Muscle layer of duodenum (tissue), 2 donors: ENCODE measurements at regions not wholly inside any gene's neighbourhood (a gene's known extent, or its start where the extent isn't known, plus 50 kb on each side); places are given as distances from the start of the nearest gene placed in this dataset.

Experiments
- H3K27ac ChIP-seq: one replicate; pipeline ENCODE4 v1.7.0; 2013; ENCODE audit warnings: mild to moderate bottlenecking, low read length
- H3K27me3 ChIP-seq: one replicate; pipeline ENCODE4 v1.7.0; 2013; ENCODE audit warnings: low read depth, mild to moderate bottlenecking, control low read depth, low read length
- H3K36me3 ChIP-seq, 2 donors: one replicate each; pipeline ENCODE4 v1.7.0; 2013; ENCODE audit warnings: low read length in 2 of 2, control low read depth in 1 of 2, mild to moderate bottlenecking in 1 of 2; ENCODE audit not compliant: insufficient read depth in 2 of 2, control insufficient read depth in 1 of 2
- H3K4me1 ChIP-seq, 2 donors: one replicate each; pipeline ENCODE4 v1.7.0; 2013; ENCODE audit warnings: low read length in 2 of 2, mild to moderate bottlenecking in 2 of 2, control low read depth in 1 of 2, moderate library complexity in 1 of 2; ENCODE audit not compliant: insufficient read depth in 2 of 2, control insufficient read depth in 1 of 2
- H3K4me3 ChIP-seq, 2 donors: one replicate each; pipeline ENCODE4 v1.7.0; 2013; ENCODE audit warnings: low read length in 2 of 2, low read depth in 1 of 2, mild to moderate bottlenecking in 1 of 2
- H3K9me3 ChIP-seq, 2 donors: one replicate each; pipeline ENCODE4 v1.7.0; 2013; ENCODE audit warnings: low read length in 2 of 2, control low read depth in 1 of 2, mild to moderate bottlenecking in 1 of 2; ENCODE audit not compliant: control insufficient read depth in 1 of 2
- donor health status: healthy.

DNA sequence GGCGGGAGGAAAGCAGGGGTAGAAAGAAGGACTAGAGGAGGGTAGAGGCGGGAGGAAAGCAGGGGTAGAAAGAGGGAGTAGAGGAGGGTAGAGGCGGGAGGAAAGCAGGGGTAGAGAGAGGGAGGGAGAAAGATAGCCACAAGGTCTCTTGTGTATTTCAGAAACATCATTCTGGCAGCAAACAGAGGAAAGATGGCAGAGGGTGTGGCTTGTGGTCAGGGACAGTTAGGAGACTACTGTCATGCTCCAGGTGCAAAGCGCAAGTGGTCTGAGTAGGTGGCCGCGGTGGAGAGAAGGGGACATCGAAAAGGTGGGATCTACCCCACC lies 82.4 kb upstream of the TAF1B start:
- no peak overlapping the region for H3K27ac ChIP-seq

DNA sequence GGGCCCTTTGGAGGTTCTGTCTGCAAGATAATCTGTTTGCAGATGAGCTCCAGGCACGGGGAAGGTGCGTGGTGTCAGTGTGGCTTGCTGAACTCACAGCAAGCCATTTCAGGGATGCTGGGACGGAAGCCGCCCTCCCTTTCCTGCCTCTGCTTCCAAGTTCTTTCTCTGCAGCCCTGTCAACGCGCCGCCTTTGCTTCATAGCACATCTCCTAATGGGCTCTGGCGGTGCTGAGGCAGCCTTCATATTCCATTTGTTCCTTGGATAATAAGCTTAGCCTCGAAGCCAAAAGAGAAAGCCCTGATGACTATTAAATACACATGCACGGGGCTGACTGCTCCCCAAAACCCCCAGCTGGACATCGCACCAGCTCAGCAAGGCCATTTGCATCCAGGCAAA lies 81.7 kb upstream of the TAF1B start:
- Histone ChIP-seq H3K27ac (no peak overlapping the region), H3K36me3 (no peaks in the 10 kb centered on the region), H3K4me3 (no peak overlapping the region), H3K27me3 (no peaks in the 10 kb centered on the region), H3K4me1 (peaks cover 0 to 32% of the 10 kb centered on the region in 2 donors), H3K9me3 (no peaks in the 10 kb centered on the region)

More for the DNA sequence above, 82.4 kb upstream of the TAF1B start:
- no peak overlapping the region for H3K4me3 ChIP-seq
- H3K36me3 ChIP-seq = no peaks in the 10 kb centered on the region
- peaks cover 0 to 33% of the 10 kb centered on the region in 2 donors for H3K4me1 ChIP-seq
- no peaks in the 10 kb centered on the region for H3K9me3 ChIP-seq
- no peaks in the 10 kb centered on the region for H3K27me3 ChIP-seq

DNA sequence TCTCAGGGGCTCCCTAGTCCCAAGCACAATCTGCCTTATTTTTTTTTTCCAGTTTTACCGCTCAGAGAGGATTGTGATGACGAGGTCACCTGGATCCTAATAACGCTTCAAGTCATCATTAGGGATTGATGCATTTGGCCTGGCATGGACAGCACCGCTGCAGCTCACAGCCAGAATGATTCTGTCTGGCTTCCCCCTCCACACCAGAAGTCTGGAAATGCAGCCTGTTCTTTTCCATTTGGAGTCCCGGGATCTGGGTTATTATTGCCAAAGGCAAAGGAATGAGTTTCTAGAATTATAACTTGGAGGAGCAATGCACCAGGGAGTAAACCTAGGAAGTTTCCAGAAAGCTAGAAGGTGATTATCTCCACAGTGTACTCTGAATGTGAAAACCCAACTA lies 81.1 kb upstream of the TAF1B start:
- Histone ChIP-seq H3K27ac (no peak overlapping the region), H3K36me3 (no peaks in the 10 kb centered on the region), H3K4me3 (no peak overlapping the region), H3K9me3 (no peaks in the 10 kb centered on the region), H3K27me3 (no peaks in the 10 kb centered on the region), H3K4me1 (peaks cover 0 to 26% of the 10 kb centered on the region in 2 donors)

DNA sequence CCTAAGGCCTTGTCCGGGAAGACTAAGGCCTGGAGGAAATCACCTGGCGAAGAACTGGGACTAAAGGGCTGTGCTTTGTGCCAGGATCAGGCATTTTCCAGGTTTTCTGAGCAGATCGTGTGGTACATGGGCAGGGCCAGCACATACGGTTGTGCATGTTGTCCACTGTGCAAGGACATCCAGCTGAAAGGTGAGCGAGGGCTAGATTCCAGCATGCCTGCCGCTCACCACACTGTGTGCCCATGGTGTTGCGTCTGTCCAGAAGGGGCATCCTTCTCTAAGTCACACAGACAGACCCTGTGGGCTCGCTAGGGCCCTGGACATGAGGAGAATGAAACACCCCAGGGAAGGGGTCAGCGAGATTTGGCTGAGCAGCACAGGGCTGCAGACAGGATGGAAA lies 80.3 kb upstream of the TAF1B start:
- Histone ChIP-seq H3K27ac (no peak overlapping the region), H3K4me1 (peaks cover 0 to 20% of the 10 kb centered on the region in 2 donors)

DNA sequence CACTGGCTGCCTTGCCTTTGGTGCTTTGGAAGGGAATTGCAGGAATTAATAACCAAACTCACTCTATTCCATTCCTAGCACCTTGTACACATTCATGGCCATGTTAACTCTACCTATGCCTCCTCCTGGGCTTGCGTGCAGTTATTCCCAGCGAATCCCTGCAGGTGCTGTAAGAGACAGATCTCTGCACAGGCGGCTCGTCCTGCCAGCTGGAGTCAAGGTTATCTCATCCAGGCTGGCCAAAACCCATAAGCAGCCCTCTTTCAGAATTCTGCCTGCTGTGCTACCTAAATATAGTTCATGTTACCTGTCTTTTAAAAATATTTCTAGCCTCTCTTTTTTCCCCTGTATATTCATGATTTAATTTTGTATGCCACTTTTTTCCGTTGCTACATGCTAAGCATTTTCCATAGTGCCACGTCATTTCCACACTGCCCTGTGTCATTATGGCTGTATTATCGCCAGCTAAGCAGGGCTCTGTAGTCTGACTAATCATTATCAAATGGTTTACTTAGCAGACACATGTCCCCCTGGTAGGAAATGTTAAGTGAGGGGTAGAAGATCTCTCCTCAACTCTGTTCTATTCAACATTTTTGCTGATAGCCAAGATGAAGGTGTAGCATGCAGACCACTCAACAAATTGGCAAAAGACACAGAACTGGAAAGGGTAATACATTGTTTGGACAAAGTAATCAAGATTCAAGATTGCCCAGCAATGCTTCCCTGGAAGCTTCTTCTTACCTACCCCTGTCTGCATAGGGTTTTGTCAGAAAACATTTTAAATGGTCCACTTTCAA lies 79.7 kb upstream of the TAF1B start:
- Histone ChIP-seq H3K4me3 (no peak overlapping the region), H3K4me1 (peaks cover 0 to 15% of the 10 kb centered on the region in 2 donors), H3K9me3 (no peaks in the 10 kb centered on the region), H3K27ac (no peak overlapping the region), H3K27me3 (no peaks in the 10 kb centered on the region), H3K36me3 (no peaks in the 10 kb centered on the region)

More for the DNA sequence above, 80.3 kb upstream of the TAF1B start:
- Histone ChIP-seq H3K4me3 (no peak overlapping the region), H3K36me3 (no peaks in the 10 kb centered on the region), H3K27me3 (no peaks in the 10 kb centered on the region), H3K9me3 (no peaks in the 10 kb centered on the region)

DNA sequence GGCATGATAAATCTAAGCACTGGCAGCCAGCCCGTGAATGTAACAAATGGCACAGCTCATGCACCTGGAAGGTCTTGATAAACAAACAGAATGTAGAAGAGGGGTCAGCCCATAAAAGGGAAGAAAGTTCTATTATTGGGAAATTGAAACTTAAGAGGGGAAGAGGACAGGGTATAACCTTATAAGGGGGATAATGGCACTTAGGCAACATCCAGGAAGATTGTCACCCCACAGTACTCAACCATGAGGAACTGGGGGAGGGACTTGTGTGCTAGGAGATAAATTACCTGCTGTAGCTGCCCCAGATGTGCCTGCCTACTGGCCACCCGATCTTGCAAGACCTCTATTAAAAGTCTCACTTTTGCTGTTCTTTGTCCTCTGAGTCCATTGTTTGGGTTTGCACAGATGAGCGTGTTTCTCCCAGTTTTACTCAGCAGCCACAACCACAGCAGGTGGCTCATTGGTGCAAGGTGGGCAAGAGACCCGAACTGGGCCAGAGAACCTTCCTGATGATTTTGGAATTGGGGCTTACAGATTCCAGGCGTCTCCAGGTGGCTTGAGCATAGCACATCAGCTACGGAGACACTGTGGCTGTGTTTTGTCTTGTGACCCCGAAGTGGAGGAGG lies 79.0 kb upstream of the TAF1B start:
- Histone ChIP-seq H3K4me3 (no peak overlapping the region), H3K4me1 (peaks cover 0 to 15% of the 10 kb centered on the region in 2 donors), H3K36me3 (no peaks in the 10 kb centered on the region), H3K9me3 (no peaks in the 10 kb centered on the region), H3K27ac (no peak overlapping the region), H3K27me3 (no peaks in the 10 kb centered on the region)

DNA sequence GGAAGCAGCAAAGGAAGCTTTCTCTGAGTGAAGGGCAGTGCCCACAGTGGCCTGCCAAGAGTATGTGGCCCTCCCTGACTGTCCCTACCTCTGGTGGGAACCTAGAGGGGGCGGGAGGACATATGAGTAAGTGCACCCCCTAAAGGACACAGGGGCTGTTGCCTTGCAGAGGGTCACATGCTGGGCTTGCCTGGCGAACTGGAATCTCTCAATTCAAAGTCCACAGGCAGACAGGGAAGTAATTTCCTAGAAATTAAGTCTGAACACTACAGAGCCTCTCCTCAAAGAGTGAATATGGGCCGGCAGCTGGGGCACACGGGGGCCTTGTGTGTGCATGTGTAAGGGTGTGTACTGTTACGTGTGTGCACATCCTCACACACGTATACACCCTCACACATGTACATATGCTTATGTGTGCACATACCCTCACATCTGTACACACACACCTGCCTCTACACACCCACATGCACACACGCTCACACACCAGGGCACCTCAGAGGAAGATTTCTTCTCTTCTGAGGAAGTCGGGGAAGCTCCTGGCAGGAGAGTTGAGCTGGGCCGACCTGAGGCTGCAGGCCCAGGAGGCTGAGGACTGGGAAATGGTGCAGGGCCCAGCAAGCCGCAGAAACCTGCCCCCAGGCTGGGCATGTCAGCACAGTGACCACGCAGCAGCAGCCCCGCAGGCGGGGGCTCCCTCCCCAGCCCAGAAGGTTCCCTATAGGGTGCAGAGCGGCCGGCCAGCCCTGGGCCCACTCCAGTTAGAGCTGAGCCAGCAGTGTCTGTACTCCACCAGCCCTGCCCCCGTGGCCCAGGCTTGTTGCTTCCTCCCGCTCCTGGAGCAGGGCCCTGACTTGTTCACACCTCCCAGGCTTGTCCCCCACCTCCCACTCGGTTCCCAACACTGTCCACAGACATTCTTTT lies 77.4 kb upstream of the TAF1B start:
- Histone ChIP-seq H3K36me3 (no peaks in the 10 kb centered on the region), H3K27ac (no peak overlapping the region), H3K9me3 (no peaks in the 10 kb centered on the region), H3K4me3 (no peak overlapping the region), H3K27me3 (no peaks in the 10 kb centered on the region), H3K4me1 (peaks cover 0 to 26% of the 10 kb centered on the region in 2 donors)

DNA sequence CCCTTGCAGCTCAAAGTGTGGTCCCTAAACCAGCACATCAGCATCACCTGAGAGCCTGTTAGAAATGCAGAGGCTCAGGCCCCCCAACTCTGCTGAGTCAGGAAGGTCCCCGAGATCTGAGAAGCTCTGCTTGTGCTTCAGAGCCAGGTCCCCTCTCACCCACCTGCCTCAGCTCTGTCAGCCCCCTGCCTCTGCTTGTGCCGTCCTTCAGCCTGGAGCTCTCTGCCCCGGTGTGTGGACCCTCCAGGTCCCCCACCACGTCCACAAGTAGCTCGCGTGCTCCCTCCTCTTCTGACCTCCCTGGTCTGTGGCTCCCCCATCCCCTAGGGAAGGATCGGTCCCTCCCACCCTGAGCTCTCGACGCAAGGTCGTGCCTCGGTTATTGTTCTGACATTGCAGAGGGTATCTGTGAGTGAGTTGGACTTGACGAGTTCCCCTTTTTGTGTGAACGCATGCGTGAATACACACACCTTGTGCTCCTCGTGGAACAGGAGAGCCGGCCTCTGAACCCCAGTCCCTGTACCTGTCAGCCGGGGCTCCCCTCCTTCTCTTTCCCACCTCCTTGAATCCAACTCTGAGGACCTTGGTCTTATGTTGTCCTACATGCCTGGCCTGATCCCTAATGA lies 75.5 kb upstream of the TAF1B start:
- H3K27me3 ChIP-seq = no peaks in the 10 kb centered on the region
- H3K4me3 ChIP-seq = no peak overlapping the region
- H3K9me3 ChIP-seq = no peaks in the 10 kb centered on the region
- H3K27ac ChIP-seq = no peak overlapping the region
- H3K4me1 ChIP-seq = peaks cover 4 to 34% of the 10 kb centered on the region in 2 donors
- no peaks in the 10 kb centered on the region for H3K36me3 ChIP-seq

DNA sequence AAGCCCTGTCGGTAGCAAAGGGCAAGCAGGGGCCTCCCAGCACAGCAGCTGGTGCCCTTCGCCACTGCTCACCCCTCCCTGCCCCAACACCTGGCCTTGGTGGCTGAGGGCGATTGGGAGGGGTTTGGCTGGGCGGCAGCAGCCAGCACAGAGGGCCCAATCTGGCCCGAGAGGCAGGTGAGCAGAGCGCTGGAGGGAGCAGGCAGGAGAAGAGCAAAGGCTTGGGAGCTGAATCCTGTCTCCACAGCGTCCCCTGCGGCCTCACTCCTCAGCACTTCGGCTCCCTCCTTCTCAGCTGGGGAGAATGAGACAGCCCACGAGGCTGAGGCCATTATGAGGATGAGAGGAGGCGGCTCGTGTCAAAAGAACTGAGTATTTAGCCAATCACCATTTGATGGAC lies 74.9 kb upstream of the TAF1B start:
- Histone ChIP-seq H3K9me3 (no peaks in the 10 kb centered on the region), H3K4me3 (no peak overlapping the region), H3K27me3 (no peaks in the 10 kb centered on the region), H3K4me1 (peaks cover 4 to 34% of the 10 kb centered on the region in 2 donors), H3K27ac (no peak overlapping the region), H3K36me3 (no peaks in the 10 kb centered on the region)

DNA sequence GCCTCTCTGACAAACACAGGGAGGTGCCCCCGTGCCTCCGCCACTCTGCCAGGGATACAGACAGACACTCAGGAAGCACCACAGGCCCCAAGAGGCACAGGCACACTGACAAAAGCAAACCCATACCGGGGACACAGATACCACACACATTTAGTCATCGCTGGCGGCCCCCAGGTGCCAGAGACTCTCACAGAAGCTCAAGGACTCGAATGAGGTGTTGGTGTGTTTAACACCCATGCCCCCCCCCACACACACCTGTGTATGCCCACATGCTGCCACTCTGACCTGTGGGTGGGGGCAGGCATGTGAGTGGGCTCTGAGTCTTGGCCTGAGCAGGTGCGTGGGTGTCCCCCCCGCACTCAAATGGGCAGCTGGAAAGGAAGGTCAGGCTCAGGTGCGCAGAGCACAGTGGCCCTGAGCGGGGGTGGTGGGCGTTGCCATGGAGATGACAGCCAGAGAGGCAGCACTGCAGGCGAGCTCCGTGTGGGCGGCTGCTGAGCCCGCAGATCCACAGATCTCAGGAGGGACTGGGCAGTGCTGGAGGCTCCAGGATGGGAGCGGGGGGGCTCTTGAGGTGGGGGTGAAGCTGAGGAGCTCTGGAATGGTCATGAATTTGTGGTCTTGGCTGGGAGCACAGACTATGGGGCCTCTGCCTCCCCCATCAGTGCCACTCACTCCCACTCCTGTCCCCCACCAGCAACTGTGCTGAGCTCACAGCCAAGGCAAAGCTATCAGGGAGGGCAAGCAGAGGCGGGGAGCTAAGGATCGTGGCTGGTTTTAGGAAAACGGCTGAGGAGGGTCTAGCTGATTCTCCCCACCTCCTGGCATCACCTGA lies 73.9 kb upstream of the TAF1B start:
- no peak overlapping the region for H3K4me3 ChIP-seq
- H3K9me3 ChIP-seq = no peaks in the 10 kb centered on the region
- H3K27ac ChIP-seq = no peak overlapping the region
- no peaks in the 10 kb centered on the region for H3K27me3 ChIP-seq
- no peaks in the 10 kb centered on the region for H3K36me3 ChIP-seq
- H3K4me1 ChIP-seq = peaks cover 8 to 26% of the 10 kb centered on the region in 2 donors
